ENCODE measurements at regions not wholly inside any gene's neighbourhood (a gene's known extent, or its start where the extent isn't known, plus 50 kb on each side); places are given as distances from the start of the nearest gene placed in this dataset.

GRCh38 chr2:212607080-212607479, 68.5 kb upstream of the ERBB4 start:
- no peak for TF ChIP-seq CTCF (IDR thresholded peaks at IDR 0.05; ENCODE audit: poor library complexity)
- no peak for TF ChIP-seq EZH2 (IDR thresholded peaks at IDR 0.05; ENCODE audit: borderline replicate concordance)
- TF ChIP-seq EZH2phosphoT487 (IDR thresholded peaks at IDR 0.05; ENCODE audit: low read depth, severe bottlenecking, unreplicated experiment) = no peak
